Fibroblast of skin of right biceps (primary cell): ENCODE measurements at regions not wholly inside any gene's neighbourhood (a gene's known extent, or its start where the extent isn't known, plus 50 kb on each side); places are given as distances from the start of the nearest gene placed in this dataset.
"Not testable (repeated sequence)": the region's sequence is repeated elsewhere in the genome, so short reads cannot be mapped to it uniquely, and the experiment has no call there.

Experiments used
- DNase-seq: peaks from one replicate; pipeline ENCODE4 v3.0.0-alpha.2; 2013

- no peak for DNase-seq
Observed at GRCh38 chr19:27736225-27736624, 1476.7 kb downstream of the UQCRFS1 start.

GRCh38 chr19:27735314-27735713 lies 1477.6 kb downstream of the UQCRFS1 start:
- no peak for DNase-seq

GRCh38 chr19:27734496-27735220 lies 1478.3 kb downstream of the UQCRFS1 start:
- no peak for DNase-seq

- DNase-seq, result no peak
Observed at GRCh38 chr19:27733551-27734266, 1479.2 kb downstream of the UQCRFS1 start.

- DNase-seq, result no peak
Observed at GRCh38 chr19:27729332-27729731, 1483.6 kb downstream of the UQCRFS1 start.

GRCh38 chr19:27722625-27723024 lies 1490.3 kb downstream of the UQCRFS1 start:
- DNase-seq, result no peak

- no peak for DNase-seq
Observed at GRCh38 chr19:27720155-27720554, 1492.8 kb downstream of the UQCRFS1 start.

GRCh38 chr19:27719034-27719433 lies 1493.9 kb downstream of the UQCRFS1 start:
- no peak for DNase-seq

- DNase-seq, result no peak
Observed at GRCh38 chr19:27718234-27718633, 1494.7 kb downstream of the UQCRFS1 start.

- no peak for DNase-seq
Observed at GRCh38 chr19:27717825-27718224, 1495.1 kb downstream of the UQCRFS1 start.

- no peak for DNase-seq
Observed at GRCh38 chr19:27716922-27717321, 1496.0 kb downstream of the UQCRFS1 start.

GRCh38 chr19:27714857-27715256 lies 1498.1 kb downstream of the UQCRFS1 start:
- DNase-seq, result no peak

- no peak for DNase-seq
Observed at GRCh38 chr19:27709496-27709895, 1503.5 kb downstream of the UQCRFS1 start.

- not testable (repeated sequence) for DNase-seq
Observed at GRCh38 chr19:27708986-27709385, 1504.0 kb downstream of the UQCRFS1 start.

GRCh38 chr19:27707026-27707425 lies 1505.9 kb downstream of the UQCRFS1 start:
- DNase-seq, result not testable (repeated sequence)

GRCh38 chr19:27705896-27706295 lies 1507.1 kb downstream of the UQCRFS1 start:
- no peak for DNase-seq

GRCh38 chr19:27694361-27695055 lies 1518.4 kb downstream of the UQCRFS1 start:
- DNase-seq, result no peak

- DNase-seq, result no peak
Observed at GRCh38 chr19:27691991-27692390, 1521.0 kb downstream of the UQCRFS1 start.

GRCh38 chr19:27689734-27690241 lies 1523.2 kb downstream of the UQCRFS1 start:
- DNase-seq, result no peak

- DNase-seq, result no peak
Observed at GRCh38 chr19:27684293-27684692, 1528.7 kb downstream of the UQCRFS1 start.

GRCh38 chr19:27681972-27682371 lies 1531.0 kb downstream of the UQCRFS1 start:
- DNase-seq, result no peak

GRCh38 chr19:27679905-27680304 lies 1533.0 kb downstream of the UQCRFS1 start:
- DNase-seq, result no peak

- DNase-seq, result no peak
Observed at GRCh38 chr19:27679399-27679798, 1533.6 kb downstream of the UQCRFS1 start.

GRCh38 chr19:27676877-27677276 lies 1536.1 kb downstream of the UQCRFS1 start:
- DNase-seq, result no peak
